ENCODE measurements at regions not wholly inside any gene's neighbourhood (a gene's known extent, or its start where the extent isn't known, plus 50 kb on each side); places are given as distances from the start of the nearest gene placed in this dataset.

- H3K4me1 ChIP-seq (ENCODE audit: insufficient read depth, low read length), result peaks cover 13% of the 10 kb centered on the region; the same call in 1 of the 2 replicates
- peaks cover 5% of the 10 kb centered on the region; the same call in 1 of the 2 replicates for H3K9me3 ChIP-seq (ENCODE audit: insufficient read depth, low read depth, low read length)
- no peaks in the 10 kb centered on the region for H3K27me3 ChIP-seq (ENCODE audit: insufficient read depth, low read length)
- H3K27ac ChIP-seq (ENCODE audit: low read length), result no peak overlapping the region
- no peak overlapping the region for H3K4me3 ChIP-seq (ENCODE audit: low read length)
- no peak overlapping the region for H3K9ac ChIP-seq (ENCODE audit: low read depth, low read length)
- H3K36me3 ChIP-seq (ENCODE audit: insufficient read depth, low read depth, low read length), result no peaks in the 10 kb centered on the region
These were observed 263.4 kb downstream of the ADGRD1 start for GRCh38 chr12:131217024-131217586.

- Histone ChIP-seq H3K4me3 (ENCODE audit: low read length) (no peak overlapping the region), H3K27me3 (ENCODE audit: insufficient read depth, low read length) (no peaks in the 10 kb centered on the region), H3K9ac (ENCODE audit: low read depth, low read length) (0 out of 2 replicates have a peak overlapping the region, but pooled peaks have one; percentile 16), H3K36me3 (ENCODE audit: insufficient read depth, low read depth, low read length) (no peaks in the 10 kb centered on the region), H3K9me3 (ENCODE audit: insufficient read depth, low read depth, low read length) (peaks cover 3% of the 10 kb centered on the region; the same call in 1 of the 2 replicates), H3K27ac (ENCODE audit: low read length) (no peak overlapping the region), H3K4me1 (ENCODE audit: insufficient read depth, low read length) (peaks cover 13% of the 10 kb centered on the region; the same call in 1 of the 2 replicates)
These were observed 264.6 kb downstream of the ADGRD1 start for GRCh38 chr12:131218026-131218922.

DNA sequence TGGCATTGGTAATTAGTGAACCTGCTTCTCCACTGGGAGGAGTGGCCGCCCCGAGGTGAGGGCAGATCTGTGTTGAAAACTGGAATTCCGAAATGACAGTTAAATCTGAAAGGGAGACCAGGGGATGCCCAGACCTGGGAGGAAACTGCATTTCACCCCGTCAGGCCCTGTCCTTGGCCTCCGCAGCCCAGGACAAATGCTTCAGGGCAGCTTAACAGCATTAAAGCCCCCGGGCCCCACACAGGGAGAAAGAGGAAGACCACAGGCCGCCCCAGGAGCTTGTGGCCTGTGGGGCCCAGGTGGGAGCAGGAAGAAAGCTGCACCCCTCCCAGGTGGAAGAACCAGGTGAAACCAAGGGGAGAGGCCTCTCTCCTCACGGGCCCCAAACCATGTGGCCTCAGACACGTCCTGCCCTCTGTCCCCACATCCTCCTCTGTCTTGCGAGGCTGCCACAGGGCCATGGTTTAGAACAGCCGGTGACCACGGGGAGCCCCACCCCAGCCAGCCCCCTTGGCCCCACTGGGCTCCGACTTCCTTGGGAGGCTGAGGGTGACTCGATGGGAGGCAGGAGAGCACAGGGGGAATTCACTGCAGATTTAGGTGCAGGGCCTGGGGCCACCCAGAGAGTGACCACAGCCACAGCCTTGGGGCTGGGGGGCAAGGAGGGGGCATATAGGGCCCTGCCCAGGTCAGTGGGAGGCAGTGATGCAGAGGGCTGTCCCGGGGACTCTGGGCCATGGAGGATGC lies 265.4 kb downstream of the ADGRD1 start:
- H3K4me3 ChIP-seq (ENCODE audit: low read length), result no peak overlapping the region
- H3K9ac ChIP-seq (ENCODE audit: low read depth, low read length), result no peak overlapping the region
- H3K36me3 ChIP-seq (ENCODE audit: insufficient read depth, low read depth, low read length), result no peaks in the 10 kb centered on the region
- H3K27ac ChIP-seq (ENCODE audit: low read length), result no peak overlapping the region
- H3K4me1 ChIP-seq (ENCODE audit: insufficient read depth, low read length), result peaks cover 13% of the 10 kb centered on the region; the same call in 1 of the 2 replicates
- H3K9me3 ChIP-seq (ENCODE audit: insufficient read depth, low read depth, low read length), result no peaks in the 10 kb centered on the region
- H3K27me3 ChIP-seq (ENCODE audit: insufficient read depth, low read length), result no peaks in the 10 kb centered on the region

DNA sequence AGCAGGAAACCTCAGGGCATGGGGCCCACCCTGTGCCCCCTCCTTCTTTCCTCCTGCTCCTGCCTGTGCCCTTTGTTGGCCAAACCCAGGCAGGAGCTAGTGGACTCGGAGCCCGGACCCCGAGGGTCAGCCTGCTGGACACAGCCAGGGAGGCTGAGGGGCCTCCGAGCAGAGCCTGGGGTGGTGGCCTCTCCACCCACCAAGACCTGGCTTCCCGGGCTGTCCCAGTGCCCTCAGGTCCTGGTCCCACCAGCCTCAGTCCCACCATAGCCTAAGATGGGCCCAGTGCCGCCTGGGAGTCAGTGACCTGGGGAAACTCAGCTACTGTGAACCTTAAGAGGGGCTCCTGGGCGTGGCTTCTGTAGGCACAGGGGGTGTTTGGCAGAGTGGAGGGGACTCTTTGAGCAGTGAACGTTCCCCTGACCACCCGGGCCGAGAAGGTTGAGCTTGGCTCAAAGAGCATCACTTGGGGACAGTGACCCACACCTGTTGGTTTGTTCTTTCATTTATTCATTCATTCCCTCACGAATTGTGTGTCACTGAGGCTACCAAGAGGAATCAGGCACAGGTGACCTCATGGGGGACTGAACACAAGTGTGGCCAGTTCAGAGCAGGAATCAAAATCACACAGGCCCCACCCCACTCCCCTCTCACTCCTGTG lies 266.1 kb downstream of the ADGRD1 start:
- Histone ChIP-seq H3K9ac (ENCODE audit: low read depth, low read length) (no peak overlapping the region), H3K4me1 (ENCODE audit: insufficient read depth, low read length) (peaks cover 13% of the 10 kb centered on the region; the same call in 1 of the 2 replicates), H3K27me3 (ENCODE audit: insufficient read depth, low read length) (no peaks in the 10 kb centered on the region), H3K36me3 (ENCODE audit: insufficient read depth, low read depth, low read length) (no peaks in the 10 kb centered on the region), H3K4me3 (ENCODE audit: low read length) (no peak overlapping the region), H3K27ac (ENCODE audit: low read length) (no peak overlapping the region), H3K9me3 (ENCODE audit: insufficient read depth, low read depth, low read length) (no peaks in the 10 kb centered on the region)

- Histone ChIP-seq H3K27ac (ENCODE audit: low read length) (no peak overlapping the region), H3K36me3 (ENCODE audit: insufficient read depth, low read depth, low read length) (no peaks in the 10 kb centered on the region)
These were observed 266.6 kb downstream of the ADGRD1 start for GRCh38 chr12:131220331-131220685.

DNA sequence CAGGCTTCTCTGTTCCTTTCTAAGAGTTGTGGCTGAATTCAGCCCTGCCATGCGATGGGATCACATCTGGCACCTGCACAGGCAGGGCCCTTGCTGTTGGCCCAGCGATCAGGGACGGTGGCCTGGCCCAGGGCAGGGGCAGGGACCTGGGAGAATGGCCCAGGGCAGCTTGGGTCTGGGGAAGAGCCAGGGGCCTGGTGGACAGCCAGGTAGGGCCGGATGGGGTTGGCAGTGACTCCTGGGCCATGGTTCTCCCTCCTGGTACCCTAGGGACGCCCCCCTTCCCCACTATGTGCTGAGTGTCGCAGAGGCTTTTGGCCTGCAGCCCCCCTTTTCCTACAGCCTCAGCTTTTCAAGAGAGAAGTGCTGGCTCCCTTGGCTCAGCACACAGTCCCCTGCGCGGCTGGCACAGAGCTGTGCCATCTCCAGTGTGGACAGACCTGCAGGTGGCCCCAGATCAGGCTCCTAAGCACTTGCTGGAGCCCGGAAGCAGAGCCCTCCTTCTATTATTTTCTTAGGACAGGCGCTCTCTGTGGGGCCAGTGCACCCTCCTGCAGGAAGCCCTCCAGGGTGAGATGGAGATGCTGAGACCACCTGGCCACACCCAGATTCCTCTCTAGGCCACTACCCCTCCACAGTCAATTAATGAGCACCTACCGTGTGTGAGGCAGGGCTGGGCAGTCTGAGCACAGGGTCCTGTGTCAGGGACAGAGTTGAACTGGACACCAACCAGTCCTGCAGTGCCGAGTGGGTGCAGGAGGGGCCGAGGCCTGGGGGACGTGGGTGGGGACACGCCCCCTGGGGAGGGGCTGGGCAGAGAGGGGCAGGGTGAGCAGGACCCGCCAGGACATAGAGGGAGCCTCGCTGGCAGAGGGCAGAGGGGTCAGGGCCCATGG lies 267.6 kb downstream of the ADGRD1 start:
- H3K27me3 ChIP-seq (ENCODE audit: insufficient read depth, low read length), result no peaks in the 10 kb centered on the region
- H3K4me3 ChIP-seq (ENCODE audit: low read length), result no peak overlapping the region
- H3K36me3 ChIP-seq (ENCODE audit: insufficient read depth, low read depth, low read length), result no peaks in the 10 kb centered on the region
- H3K27ac ChIP-seq (ENCODE audit: low read length), result no peak overlapping the region
- H3K4me1 ChIP-seq (ENCODE audit: insufficient read depth, low read length), result peaks cover 13% of the 10 kb centered on the region; the same call in 1 of the 2 replicates
- no peaks in the 10 kb centered on the region for H3K9me3 ChIP-seq (ENCODE audit: insufficient read depth, low read depth, low read length)
- no peak overlapping the region for H3K9ac ChIP-seq (ENCODE audit: low read depth, low read length)

More at GRCh38 chr12:131220331-131220685, 266.6 kb downstream of the ADGRD1 start:
- H3K9me3 ChIP-seq (ENCODE audit: insufficient read depth, low read depth, low read length), result no peaks in the 10 kb centered on the region
- no peak overlapping the region for H3K9ac ChIP-seq (ENCODE audit: low read depth, low read length)
- H3K27me3 ChIP-seq (ENCODE audit: insufficient read depth, low read length), result no peaks in the 10 kb centered on the region
- peaks cover 13% of the 10 kb centered on the region; the same call in 1 of the 2 replicates for H3K4me1 ChIP-seq (ENCODE audit: insufficient read depth, low read length)
- H3K4me3 ChIP-seq (ENCODE audit: low read length), result no peak overlapping the region

- Histone ChIP-seq H3K36me3 (ENCODE audit: insufficient read depth, low read depth, low read length) (no peaks in the 10 kb centered on the region), H3K4me1 (ENCODE audit: insufficient read depth, low read length) (peaks cover 13% of the 10 kb centered on the region; the same call in 1 of the 2 replicates), H3K4me3 (ENCODE audit: low read length) (no peak overlapping the region), H3K27me3 (ENCODE audit: insufficient read depth, low read length) (no peaks in the 10 kb centered on the region), H3K27ac (ENCODE audit: low read length) (no peak overlapping the region), H3K9ac (ENCODE audit: low read depth, low read length) (no peak overlapping the region), H3K9me3 (ENCODE audit: insufficient read depth, low read depth, low read length) (no peaks in the 10 kb centered on the region)
These were observed 268.2 kb downstream of the ADGRD1 start for GRCh38 chr12:131221957-131222328.

DNA sequence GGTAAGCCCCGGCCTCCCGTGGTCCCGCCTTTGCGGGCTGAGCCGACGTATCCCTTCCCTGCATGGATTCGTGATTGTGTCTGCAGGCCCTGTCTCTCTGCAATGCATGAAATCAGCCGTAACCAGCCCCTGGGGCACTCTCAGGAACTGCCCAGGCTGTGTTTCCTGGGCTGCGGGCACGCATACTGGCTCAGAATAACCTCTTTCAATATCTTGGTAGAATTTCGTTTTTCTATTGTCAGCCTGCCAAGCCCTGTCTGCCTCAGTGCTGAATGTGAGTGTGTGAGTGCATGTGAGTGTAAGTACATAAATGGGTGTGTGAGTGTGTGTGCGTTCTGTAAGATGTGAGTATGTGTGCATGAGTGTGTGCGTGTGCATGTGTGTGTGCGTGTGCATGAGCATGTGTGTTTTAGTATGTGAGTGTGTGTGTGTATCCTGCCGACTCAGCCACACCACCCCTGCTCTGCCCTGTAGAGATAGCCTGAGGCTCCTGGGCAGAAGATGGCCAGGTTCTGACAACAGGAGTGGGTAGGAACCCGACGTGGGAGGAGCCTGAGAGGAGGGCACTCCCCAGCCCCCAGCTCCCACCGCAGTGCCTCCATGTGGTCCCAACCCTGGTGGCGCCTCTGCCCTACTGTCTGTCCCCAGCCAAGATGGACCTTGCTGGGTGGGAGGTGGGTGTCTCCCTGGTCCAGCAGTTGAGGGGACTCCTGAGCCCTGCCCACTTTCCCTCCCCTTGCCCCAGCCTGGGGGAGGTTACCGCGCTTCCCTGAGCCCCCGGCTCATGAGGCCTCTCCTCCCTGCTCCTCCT lies 268.8 kb downstream of the ADGRD1 start:
- Histone ChIP-seq H3K27me3 (ENCODE audit: insufficient read depth, low read length) (no peaks in the 10 kb centered on the region), H3K27ac (ENCODE audit: low read length) (no peak overlapping the region), H3K36me3 (ENCODE audit: insufficient read depth, low read depth, low read length) (no peaks in the 10 kb centered on the region), H3K4me1 (ENCODE audit: insufficient read depth, low read length) (peaks cover 13% of the 10 kb centered on the region; the same call in 1 of the 2 replicates), H3K9me3 (ENCODE audit: insufficient read depth, low read depth, low read length) (no peaks in the 10 kb centered on the region), H3K4me3 (ENCODE audit: low read length) (no peak overlapping the region), H3K9ac (ENCODE audit: low read depth, low read length) (no peak overlapping the region)

DNA sequence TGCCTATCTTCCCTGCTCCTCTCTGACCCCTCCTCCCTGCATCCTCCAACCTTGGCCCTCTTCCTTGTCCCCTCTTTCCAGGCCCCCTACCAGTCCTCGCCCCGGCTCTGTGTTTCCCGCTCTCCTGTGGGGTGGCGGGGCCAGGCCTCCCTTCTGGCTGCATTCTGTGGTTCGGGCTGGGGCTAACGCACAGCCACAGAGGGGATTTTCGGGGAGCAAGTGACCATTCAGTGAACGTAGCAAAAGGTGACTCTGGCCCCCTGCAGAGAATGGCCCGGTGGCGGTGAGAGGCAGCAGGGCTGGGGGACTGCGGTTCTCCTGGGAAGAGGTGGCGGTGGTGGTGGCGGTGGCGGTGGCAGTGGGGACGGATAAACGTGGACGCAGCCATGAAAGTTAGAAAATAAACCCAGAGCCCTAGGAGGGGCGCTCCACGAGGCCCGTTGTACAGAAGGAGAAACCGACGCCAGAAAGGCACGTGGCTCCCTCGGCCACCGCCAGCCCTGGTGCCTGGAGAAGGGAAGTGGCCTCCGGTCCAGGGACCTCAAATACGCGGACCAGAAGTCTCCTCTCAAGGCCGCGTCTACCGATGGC lies 269.6 kb downstream of the ADGRD1 start:
- Histone ChIP-seq H3K4me3 (ENCODE audit: low read length) (no peak overlapping the region), H3K36me3 (ENCODE audit: insufficient read depth, low read depth, low read length) (no peaks in the 10 kb centered on the region), H3K4me1 (ENCODE audit: insufficient read depth, low read length) (peaks cover 9% of the 10 kb centered on the region; the same call in 1 of the 2 replicates), H3K27ac (ENCODE audit: low read length) (no peak overlapping the region), H3K27me3 (ENCODE audit: insufficient read depth, low read length) (no peaks in the 10 kb centered on the region), H3K9me3 (ENCODE audit: insufficient read depth, low read depth, low read length) (no peaks in the 10 kb centered on the region), H3K9ac (ENCODE audit: low read depth, low read length) (no peak overlapping the region)

DNA sequence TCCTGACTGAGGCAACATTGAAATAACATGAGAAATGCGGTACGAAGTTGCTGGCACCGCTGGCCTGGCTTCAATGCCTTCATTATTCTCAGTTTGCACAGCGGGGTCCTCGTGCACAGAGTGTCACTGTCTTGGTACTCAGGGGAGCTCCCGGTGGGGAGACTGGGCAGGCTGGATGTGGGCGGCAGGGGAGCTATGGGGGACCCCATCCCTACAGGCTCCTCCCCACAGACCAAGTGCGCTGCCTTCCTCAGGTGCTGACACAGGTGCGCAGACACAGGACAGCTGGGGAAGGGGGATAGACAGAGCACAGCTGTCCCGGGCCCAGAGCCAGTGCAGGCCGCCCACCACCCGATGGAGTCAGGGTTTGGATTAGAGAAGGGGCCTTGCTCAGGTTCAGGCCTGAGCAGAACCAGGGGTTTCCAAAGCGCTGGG lies 270.1 kb downstream of the ADGRD1 start:
- H3K27ac ChIP-seq (ENCODE audit: low read length), result no peak overlapping the region
- no peaks in the 10 kb centered on the region for H3K9me3 ChIP-seq (ENCODE audit: insufficient read depth, low read depth, low read length)
- H3K4me1 ChIP-seq (ENCODE audit: insufficient read depth, low read length), result peaks cover 4% of the 10 kb centered on the region; the same call in 1 of the 2 replicates
- no peaks in the 10 kb centered on the region for H3K36me3 ChIP-seq (ENCODE audit: insufficient read depth, low read depth, low read length)
- H3K9ac ChIP-seq (ENCODE audit: low read depth, low read length), result no peak overlapping the region
- no peaks in the 10 kb centered on the region for H3K27me3 ChIP-seq (ENCODE audit: insufficient read depth, low read length)
- no peak overlapping the region for H3K4me3 ChIP-seq (ENCODE audit: low read length)

Data from iPS-20b (cell line).